ENCODE measurements at regions not wholly inside any gene's neighbourhood (a gene's known extent, or its start where the extent isn't known, plus 50 kb on each side); places are given as distances from the start of the nearest gene placed in this dataset.

DNA sequence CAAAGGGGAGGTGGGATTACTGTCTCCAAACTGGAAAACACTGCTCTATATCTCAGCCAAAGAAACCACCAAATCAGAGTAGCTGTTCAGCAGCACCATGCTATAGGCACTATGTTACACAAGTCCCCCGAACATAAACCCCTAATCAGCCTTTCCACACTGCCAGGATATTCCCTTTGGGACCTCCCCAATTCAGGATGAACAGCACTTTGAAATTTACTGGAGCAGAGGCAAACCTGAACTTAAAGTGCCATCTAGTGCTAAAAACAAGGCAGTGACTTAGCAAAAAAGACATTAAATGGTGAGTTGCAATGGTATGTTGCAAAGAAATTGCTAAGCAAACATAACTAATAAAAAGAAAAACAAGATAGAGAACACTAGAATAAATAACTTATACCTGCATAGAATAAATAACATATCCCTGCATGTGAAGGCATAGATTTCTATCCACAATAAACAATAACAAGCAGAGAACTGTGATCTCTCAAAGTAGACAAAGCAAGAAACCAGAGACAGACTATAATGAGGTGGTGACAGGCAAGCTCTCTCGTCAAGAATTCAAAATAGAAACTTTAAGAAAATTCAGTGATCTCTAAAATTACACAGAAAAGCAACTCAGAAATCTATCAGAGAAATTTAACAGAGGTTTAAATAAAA is 584.4 kb upstream of the ACO1 start:
- TF ChIP-seq, protein P1, sequence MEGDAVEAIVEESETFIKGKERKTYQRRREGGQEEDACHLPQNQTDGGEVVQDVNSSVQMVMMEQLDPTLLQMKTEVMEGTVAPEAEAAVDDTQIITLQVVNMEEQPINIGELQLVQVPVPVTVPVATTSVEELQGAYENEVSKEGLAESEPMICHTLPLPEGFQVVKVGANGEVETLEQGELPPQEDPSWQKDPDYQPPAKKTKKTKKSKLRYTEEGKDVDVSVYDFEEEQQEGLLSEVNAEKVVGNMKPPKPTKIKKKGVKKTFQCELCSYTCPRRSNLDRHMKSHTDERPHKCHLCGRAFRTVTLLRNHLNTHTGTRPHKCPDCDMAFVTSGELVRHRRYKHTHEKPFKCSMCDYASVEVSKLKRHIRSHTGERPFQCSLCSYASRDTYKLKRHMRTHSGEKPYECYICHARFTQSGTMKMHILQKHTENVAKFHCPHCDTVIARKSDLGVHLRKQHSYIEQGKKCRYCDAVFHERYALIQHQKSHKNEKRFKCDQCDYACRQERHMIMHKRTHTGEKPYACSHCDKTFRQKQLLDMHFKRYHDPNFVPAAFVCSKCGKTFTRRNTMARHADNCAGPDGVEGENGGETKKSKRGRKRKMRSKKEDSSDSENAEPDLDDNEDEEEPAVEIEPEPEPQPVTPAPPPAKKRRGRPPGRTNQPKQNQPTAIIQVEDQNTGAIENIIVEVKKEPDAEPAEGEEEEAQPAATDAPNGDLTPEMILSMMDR (IDR thresholded peaks at IDR 0.05): peak in 5 of 6 experiments; percentile 10 to 48 (median 33)
- TF ChIP-seq POLR2A (IDR thresholded peaks at IDR 0.05): no peak
